Uterus (tissue), 2 donors: ENCODE measurements at regions not wholly inside any gene's neighbourhood (a gene's known extent, or its start where the extent isn't known, plus 50 kb on each side); places are given as distances from the start of the nearest gene placed in this dataset.

ENCODE experiments used
- CTCF ChIP-seq, 4 experiments: fragments of 200-600 bp in 2 of 4; fragments of 450-650 bp in 2 of 4; sonication (generic) in 2 of 4; IDR thresholded peaks; one replicate each; pipeline ENCODE4 v1.5.1; 2016 to 2019; ENCODE audit warnings: antibody characterized with exemption in 4 of 4, mild to moderate bottlenecking in 2 of 4, moderate library complexity in 1 of 4
- POLR2A ChIP-seq, 2 donors: fragments of 450-650 bp; IDR thresholded peaks; one replicate each; pipeline ENCODE4 v1.6.1; 2016; ENCODE audit warnings: antibody characterized with exemption in 2 of 2, mild to moderate bottlenecking in 1 of 2, moderate library complexity in 1 of 2

DNA sequence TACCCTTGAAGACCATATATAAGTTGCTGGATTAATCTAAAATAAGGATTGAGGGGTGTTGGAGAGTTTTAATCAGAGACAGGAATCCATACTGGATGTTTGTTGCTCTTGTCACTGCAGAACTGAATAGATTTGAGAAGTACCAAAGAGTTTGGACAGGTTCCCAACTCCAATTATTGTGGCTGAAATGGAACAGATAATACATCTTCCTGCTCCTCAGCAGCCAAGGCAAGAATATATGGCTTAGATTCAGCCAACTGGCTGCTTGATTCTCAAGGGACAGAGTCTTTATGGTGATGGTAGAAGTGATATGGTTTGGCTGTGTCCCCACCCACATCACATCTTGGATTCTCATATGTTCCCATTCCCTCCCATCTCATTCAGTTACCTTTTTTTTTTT lies 97.0 kb upstream of the PDHA2 start:
- TF ChIP-seq CTCF (IDR thresholded peaks at IDR 0.05): no peak
- no peak for TF ChIP-seq POLR2A (IDR thresholded peaks at IDR 0.05)
